Coronary artery (tissue), 2 donors: ENCODE measurements at regions not wholly inside any gene's neighbourhood (a gene's known extent, or its start where the extent isn't known, plus 50 kb on each side); places are given as distances from the start of the nearest gene placed in this dataset.

Experiments
- DNase-seq: peaks from one replicate; pipeline ENCODE4 v3.0.0-alpha.2; 2017; ENCODE audit warnings: low spot score
- H3K27ac ChIP-seq, 2 donors: fragments of 200-600 bp; sonication (generic); one replicate each; pipeline ENCODE4 v1.5.1; 2016 to 2019
- H3K4me3 ChIP-seq: fragments of 200-600 bp; sonication (generic); 2 replicates; pipeline ENCODE4 v1.5.1; 2016; ENCODE audit warnings: mild to moderate bottlenecking, moderate library complexity
- TF ChIP-seq, protein P1 (sequence below): fragments of 200-600 bp; sonication (generic); IDR thresholded peaks from one replicate; pipeline ENCODE4 v1.5.1; 2019; ENCODE audit warnings: antibody characterized with exemption

DNA sequence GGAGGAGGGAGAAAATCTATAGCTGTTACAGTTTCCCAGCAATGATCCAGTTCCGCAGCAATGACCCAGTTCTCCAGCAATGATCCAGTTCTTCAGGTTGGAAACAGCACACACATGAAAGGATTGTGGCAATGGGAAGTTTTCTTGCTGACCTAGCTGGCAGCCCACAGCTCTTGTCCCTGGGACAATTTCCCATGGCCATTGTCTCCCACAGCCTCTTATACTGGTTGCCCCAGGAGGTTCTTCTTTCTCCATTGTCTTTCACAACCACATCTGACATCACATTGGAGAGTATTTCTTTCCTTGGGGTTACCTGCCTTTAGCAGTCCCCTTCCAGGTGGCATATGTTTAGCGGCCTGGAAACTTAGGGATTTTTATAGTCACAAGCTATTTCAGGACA, 209.8 kb upstream of the PLEKHG7 start:
- Histone ChIP-seq H3K27ac (no peak overlapping the region), H3K4me3 (no peak overlapping the region)
- DNase-seq: no peak
- TF ChIP-seq, protein P1, sequence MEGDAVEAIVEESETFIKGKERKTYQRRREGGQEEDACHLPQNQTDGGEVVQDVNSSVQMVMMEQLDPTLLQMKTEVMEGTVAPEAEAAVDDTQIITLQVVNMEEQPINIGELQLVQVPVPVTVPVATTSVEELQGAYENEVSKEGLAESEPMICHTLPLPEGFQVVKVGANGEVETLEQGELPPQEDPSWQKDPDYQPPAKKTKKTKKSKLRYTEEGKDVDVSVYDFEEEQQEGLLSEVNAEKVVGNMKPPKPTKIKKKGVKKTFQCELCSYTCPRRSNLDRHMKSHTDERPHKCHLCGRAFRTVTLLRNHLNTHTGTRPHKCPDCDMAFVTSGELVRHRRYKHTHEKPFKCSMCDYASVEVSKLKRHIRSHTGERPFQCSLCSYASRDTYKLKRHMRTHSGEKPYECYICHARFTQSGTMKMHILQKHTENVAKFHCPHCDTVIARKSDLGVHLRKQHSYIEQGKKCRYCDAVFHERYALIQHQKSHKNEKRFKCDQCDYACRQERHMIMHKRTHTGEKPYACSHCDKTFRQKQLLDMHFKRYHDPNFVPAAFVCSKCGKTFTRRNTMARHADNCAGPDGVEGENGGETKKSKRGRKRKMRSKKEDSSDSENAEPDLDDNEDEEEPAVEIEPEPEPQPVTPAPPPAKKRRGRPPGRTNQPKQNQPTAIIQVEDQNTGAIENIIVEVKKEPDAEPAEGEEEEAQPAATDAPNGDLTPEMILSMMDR: no peak

DNA sequence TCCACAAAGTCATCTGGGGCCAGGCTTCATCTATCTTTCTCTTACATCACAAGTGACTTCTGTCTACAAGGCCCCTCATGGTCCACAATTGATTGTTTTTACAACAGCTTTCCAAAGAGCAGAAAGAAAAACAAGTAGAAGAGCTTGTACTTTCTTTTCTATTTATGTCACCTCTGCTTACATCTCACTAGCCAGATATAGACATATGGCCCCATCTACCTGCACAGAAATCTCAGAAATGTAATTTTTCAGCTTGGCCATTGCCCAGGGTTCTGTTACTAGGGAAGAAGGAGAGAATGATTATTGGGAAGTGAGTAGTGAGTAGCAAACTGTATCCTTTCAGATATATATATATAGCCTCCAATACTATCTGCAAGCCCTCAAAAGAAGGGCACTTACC, 210.5 kb upstream of the PLEKHG7 start:
- DNase-seq: no peak
- TF ChIP-seq, protein P1: no peak
- H3K4me3 ChIP-seq: no peak overlapping the region
- no peak overlapping the region for H3K27ac ChIP-seq

DNA sequence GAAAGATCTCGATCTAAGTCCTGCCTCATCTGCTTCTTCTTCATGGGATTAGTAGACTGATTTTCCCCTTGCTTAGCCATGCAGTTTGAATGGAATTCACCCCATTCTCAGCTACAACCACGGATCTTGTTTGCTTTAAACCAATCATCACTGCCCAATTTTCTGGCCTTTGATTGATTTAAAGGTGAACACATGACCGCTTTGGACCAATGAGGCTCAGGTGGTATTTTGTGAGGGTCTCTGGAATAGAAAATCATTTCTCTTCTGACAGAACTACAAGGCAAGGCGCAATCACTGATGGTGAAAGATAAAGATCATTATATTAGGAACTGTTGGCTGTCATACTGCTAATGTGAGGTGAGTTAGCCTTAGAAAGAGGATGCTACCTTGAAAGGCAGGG, 213.0 kb upstream of the PLEKHG7 start:
- H3K4me3 ChIP-seq: no peak overlapping the region
- H3K27ac ChIP-seq: no peak overlapping the region
- DNase-seq: no peak
- TF ChIP-seq, protein P1: no peak

DNA sequence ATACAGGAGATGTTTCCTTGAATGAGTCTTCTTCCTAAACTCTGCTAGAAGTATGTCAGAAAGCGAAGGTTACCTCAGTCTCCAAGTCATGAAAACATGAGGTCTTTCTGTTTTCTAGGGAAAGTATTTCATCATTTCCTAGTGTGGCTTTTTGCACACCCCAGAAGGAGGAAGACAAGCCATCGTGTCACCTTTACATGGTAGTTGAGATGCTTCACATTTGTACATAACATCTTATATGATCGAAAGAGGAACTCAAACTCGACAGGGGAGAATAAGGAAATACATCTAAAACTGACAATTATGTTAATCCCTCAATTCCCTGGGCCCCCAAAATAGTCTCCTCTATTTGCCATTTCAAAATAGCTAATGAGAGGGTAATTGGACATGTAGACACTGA, 214.1 kb upstream of the PLEKHG7 start:
- TF ChIP-seq, protein P1: no peak
- Histone ChIP-seq H3K27ac (no peak overlapping the region), H3K4me3 (no peak overlapping the region)
- DNase-seq: no peak

DNA sequence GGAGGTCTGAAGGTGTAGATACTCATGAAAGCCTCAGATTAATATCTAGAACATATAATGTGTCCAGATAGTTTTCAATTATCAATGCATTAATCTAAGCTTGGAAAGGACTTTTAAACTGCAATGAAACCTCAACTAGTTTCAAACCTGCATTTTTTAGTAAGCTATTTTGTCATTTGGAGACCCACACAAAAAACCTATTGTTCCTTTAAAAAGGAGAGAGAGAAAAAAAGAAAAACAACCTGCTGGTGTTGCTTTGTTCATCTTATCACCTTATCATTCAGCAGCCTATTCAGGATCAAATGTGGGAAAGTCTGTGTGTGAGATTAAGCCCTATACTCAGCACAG, 215.7 kb upstream of the PLEKHG7 start:
- DNase-seq: no peak
- H3K4me3 ChIP-seq: no peak overlapping the region
- no peak overlapping the region for H3K27ac ChIP-seq
- TF ChIP-seq, protein P1: no peak

DNA sequence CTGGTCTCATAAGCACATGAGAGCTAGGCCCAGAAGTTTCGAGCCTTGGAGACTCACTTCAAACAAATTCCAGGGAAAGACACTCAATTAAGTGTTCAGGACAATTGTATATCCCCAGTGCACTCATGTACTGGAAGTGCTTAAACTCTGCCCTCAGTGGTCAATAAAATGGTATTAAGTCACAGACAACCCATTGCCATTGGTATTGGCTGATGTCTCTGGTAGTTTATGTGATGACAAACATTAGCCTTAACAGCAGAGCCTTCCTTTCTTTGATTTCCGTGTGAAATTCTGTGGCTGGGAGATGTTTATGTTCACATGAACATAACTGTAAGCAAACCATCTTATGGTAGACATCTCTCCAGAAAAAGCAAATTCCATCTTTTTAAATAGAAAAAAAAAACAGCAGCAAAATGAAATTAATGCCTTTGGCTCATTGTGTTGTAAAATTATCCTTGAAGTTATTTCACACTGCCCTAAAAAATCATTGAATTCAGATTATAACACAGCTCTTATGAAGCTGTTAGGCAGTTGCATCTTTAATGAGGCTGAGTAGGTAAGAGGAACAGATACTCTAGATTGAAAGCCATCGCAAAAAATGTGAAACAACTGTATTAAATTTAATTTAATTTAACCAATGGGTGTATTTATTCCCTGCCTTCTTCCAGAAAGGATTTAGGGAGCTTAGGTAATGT, 216.2 kb upstream of the PLEKHG7 start:
- H3K4me3 ChIP-seq: no peak overlapping the region
- no peak for DNase-seq
- TF ChIP-seq, protein P1: no peak
- no peak overlapping the region for H3K27ac ChIP-seq
